ENCODE measurements at regions not wholly inside any gene's neighbourhood (a gene's known extent, or its start where the extent isn't known, plus 50 kb on each side); places are given as distances from the start of the nearest gene placed in this dataset.
"Not testable (repeated sequence)": the region's sequence is repeated elsewhere in the genome, so short reads cannot be mapped to it uniquely, and the experiment has no call there.

GRCh38 chr2:223315813-223316212 lies 263.8 kb downstream of the KCNE4 start:
- no peaks in the 10 kb centered on the region for H3K36me3 Mint-ChIP-seq

GRCh38 chr2:223316342-223316741 lies 264.4 kb downstream of the KCNE4 start:
- Mint-ChIP-seq H3K27ac (no peak overlapping the region), H3K4me3 (no peak overlapping the region)

More at GRCh38 chr2:223315813-223316212, 263.8 kb downstream of the KCNE4 start:
- CTCF ChIA-PET: no interaction called here
- Mint-ChIP-seq H3K4me3 (no peak overlapping the region), H3K27me3 (no peaks in the 10 kb centered on the region), H3K27ac (no peak overlapping the region), H3K4me1 (no peaks in the 10 kb centered on the region), H3K9me3 (no peaks in the 10 kb centered on the region)
- no peak for DNase-seq

GRCh38 chr2:223319601-223320000 lies 267.6 kb downstream of the KCNE4 start:
- Mint-ChIP-seq H3K27me3 (no peaks in the 10 kb centered on the region), H3K4me1 (no peaks in the 10 kb centered on the region), H3K36me3 (no peaks in the 10 kb centered on the region), H3K9me3 (no peaks in the 10 kb centered on the region), H3K27ac (no peak overlapping the region), H3K4me3 (no peak overlapping the region)
- DNase-seq: no peak
- CTCF ChIA-PET: no interaction called here

More at GRCh38 chr2:223316342-223316741, 264.4 kb downstream of the KCNE4 start:
- H3K36me3 Mint-ChIP-seq: no peaks in the 10 kb centered on the region
- CTCF ChIA-PET: no interaction called here
- no peaks in the 10 kb centered on the region for H3K27me3 Mint-ChIP-seq
- H3K9me3 Mint-ChIP-seq: no peaks in the 10 kb centered on the region
- DNase-seq: no peak
- H3K4me1 Mint-ChIP-seq: no peaks in the 10 kb centered on the region

GRCh38 chr2:223324402-223324801 lies 272.4 kb downstream of the KCNE4 start:
- no peak overlapping the region for H3K27ac Mint-ChIP-seq
- H3K36me3 Mint-ChIP-seq: no peaks in the 10 kb centered on the region
- H3K9me3 Mint-ChIP-seq: no peaks in the 10 kb centered on the region
- H3K27me3 Mint-ChIP-seq: no peaks in the 10 kb centered on the region
- H3K4me1 Mint-ChIP-seq: no peaks in the 10 kb centered on the region
- no peak for DNase-seq
- H3K4me3 Mint-ChIP-seq: no peak overlapping the region
- CTCF ChIA-PET: no interaction called here

GRCh38 chr2:223328578-223328977 lies 273.6 kb downstream of the SCG2 start:
- H3K27ac Mint-ChIP-seq: no peak overlapping the region
- no peaks in the 10 kb centered on the region for H3K27me3 Mint-ChIP-seq
- H3K4me3 Mint-ChIP-seq: no peak overlapping the region
- no peak for DNase-seq
- no peaks in the 10 kb centered on the region for H3K4me1 Mint-ChIP-seq
- H3K36me3 Mint-ChIP-seq: no peaks in the 10 kb centered on the region
- H3K9me3 Mint-ChIP-seq: no peaks in the 10 kb centered on the region
- CTCF ChIA-PET: no interaction called here

- H3K27me3 Mint-ChIP-seq, H3K27ac Mint-ChIP-seq, H3K9me3 Mint-ChIP-seq, H3K4me3 Mint-ChIP-seq, H3K4me1 Mint-ChIP-seq, DNase-seq, H3K36me3 Mint-ChIP-seq, CTCF ChIA-PET: not testable (repeated sequence)
Measured at GRCh38 chr2:223330747-223331146, 271.4 kb downstream of the SCG2 start.

GRCh38 chr2:223338016-223338415 lies 264.1 kb downstream of the SCG2 start:
- Mint-ChIP-seq H3K4me1 (no peaks in the 10 kb centered on the region), H3K36me3 (no peaks in the 10 kb centered on the region), H3K9me3 (peaks cover 7% of the 10 kb centered on the region), H3K27ac (no peak overlapping the region), H3K4me3 (no peak overlapping the region), H3K27me3 (no peaks in the 10 kb centered on the region)
- no peak for DNase-seq
- CTCF ChIA-PET: no interaction called here

- CTCF ChIA-PET: no interaction called here
- no peaks in the 10 kb centered on the region for H3K9me3 Mint-ChIP-seq
- H3K4me3 Mint-ChIP-seq: no peak overlapping the region
- no peaks in the 10 kb centered on the region for H3K36me3 Mint-ChIP-seq
- H3K27me3 Mint-ChIP-seq: no peaks in the 10 kb centered on the region
- H3K27ac Mint-ChIP-seq: no peak overlapping the region
- no peaks in the 10 kb centered on the region for H3K4me1 Mint-ChIP-seq
- no peak for DNase-seq
Measured at GRCh38 chr2:223357076-223357475, 245.1 kb downstream of the SCG2 start.

- Mint-ChIP-seq H3K27me3 (no peaks in the 10 kb centered on the region), H3K36me3 (no peaks in the 10 kb centered on the region), H3K4me3 (no peak overlapping the region), H3K9me3 (no peaks in the 10 kb centered on the region), H3K4me1 (no peaks in the 10 kb centered on the region), H3K27ac (no peak overlapping the region)
- DNase-seq: no peak
- CTCF ChIA-PET: no interaction called here
Measured at GRCh38 chr2:223363085-223363484, 239.1 kb downstream of the SCG2 start.

GRCh38 chr2:223365158-223365679 lies 236.9 kb downstream of the SCG2 start:
- DNase-seq: no peak
- H3K27ac Mint-ChIP-seq: no peak overlapping the region
- H3K9me3 Mint-ChIP-seq: no peaks in the 10 kb centered on the region
- CTCF ChIA-PET: no interaction called here
- no peaks in the 10 kb centered on the region for H3K4me1 Mint-ChIP-seq
- H3K36me3 Mint-ChIP-seq: no peaks in the 10 kb centered on the region
- H3K4me3 Mint-ChIP-seq: no peak overlapping the region
- H3K27me3 Mint-ChIP-seq: no peaks in the 10 kb centered on the region

GRCh38 chr2:223366566-223366965 lies 235.6 kb downstream of the SCG2 start:
- CTCF ChIA-PET: no interaction called here
- Mint-ChIP-seq H3K27ac (no peak overlapping the region), H3K9me3 (no peaks in the 10 kb centered on the region), H3K4me1 (no peaks in the 10 kb centered on the region), H3K36me3 (no peaks in the 10 kb centered on the region), H3K27me3 (no peaks in the 10 kb centered on the region), H3K4me3 (no peak overlapping the region)
- no peak for DNase-seq

- H3K27me3 Mint-ChIP-seq: no peaks in the 10 kb centered on the region
- no peaks in the 10 kb centered on the region for H3K4me1 Mint-ChIP-seq
- no peak overlapping the region for H3K27ac Mint-ChIP-seq
- CTCF ChIA-PET: no interaction called here
- H3K9me3 Mint-ChIP-seq: no peaks in the 10 kb centered on the region
- H3K4me3 Mint-ChIP-seq: no peak overlapping the region
- no peaks in the 10 kb centered on the region for H3K36me3 Mint-ChIP-seq
- no peak for DNase-seq
Measured at GRCh38 chr2:223368481-223368880, 233.7 kb downstream of the SCG2 start.

GRCh38 chr2:223369889-223370288 lies 232.3 kb downstream of the SCG2 start:
- CTCF ChIA-PET: no interaction called here
- no peak overlapping the region for H3K27ac Mint-ChIP-seq
- no peaks in the 10 kb centered on the region for H3K9me3 Mint-ChIP-seq
- H3K27me3 Mint-ChIP-seq: no peaks in the 10 kb centered on the region
- no peaks in the 10 kb centered on the region for H3K36me3 Mint-ChIP-seq
- DNase-seq: no peak
- no peak overlapping the region for H3K4me3 Mint-ChIP-seq
- H3K4me1 Mint-ChIP-seq: no peaks in the 10 kb centered on the region

GRCh38 chr2:223383315-223383714 lies 218.8 kb downstream of the SCG2 start:
- Mint-ChIP-seq H3K9me3 (no peaks in the 10 kb centered on the region), H3K27me3 (no peaks in the 10 kb centered on the region), H3K4me3 (no peak overlapping the region), H3K36me3 (no peaks in the 10 kb centered on the region), H3K27ac (no peak overlapping the region), H3K4me1 (no peaks in the 10 kb centered on the region)
- DNase-seq: no peak
- CTCF ChIA-PET: no interaction called here

- H3K4me1 Mint-ChIP-seq: no peaks in the 10 kb centered on the region
- no peaks in the 10 kb centered on the region for H3K9me3 Mint-ChIP-seq
- no peaks in the 10 kb centered on the region for H3K27me3 Mint-ChIP-seq
- CTCF ChIA-PET: no interaction called here
- no peak for DNase-seq
- H3K36me3 Mint-ChIP-seq: no peaks in the 10 kb centered on the region
- H3K27ac Mint-ChIP-seq: no peak overlapping the region
- no peak overlapping the region for H3K4me3 Mint-ChIP-seq
Measured at GRCh38 chr2:223386189-223386588, 216.0 kb downstream of the SCG2 start.

- CTCF ChIA-PET: no interaction called here
- no peaks in the 10 kb centered on the region for H3K27me3 Mint-ChIP-seq
- no peak overlapping the region for H3K27ac Mint-ChIP-seq
- DNase-seq: no peak
- no peaks in the 10 kb centered on the region for H3K36me3 Mint-ChIP-seq
- H3K4me3 Mint-ChIP-seq: no peak overlapping the region
- H3K9me3 Mint-ChIP-seq: no peaks in the 10 kb centered on the region
- H3K4me1 Mint-ChIP-seq: no peaks in the 10 kb centered on the region
Measured at GRCh38 chr2:223386984-223387383, 215.2 kb downstream of the SCG2 start.
